Endometrial microvascular endothelial cells (primary cell): ENCODE measurements at regions not wholly inside any gene's neighbourhood (a gene's known extent, or its start where the extent isn't known, plus 50 kb on each side); places are given as distances from the start of the nearest gene placed in this dataset.

Experiments used
- in situ Hi-C: cut with HindIII; loops from 2 replicates; pipeline ENCODE4 v1.10.0; 2017; ENCODE audit warnings: low sequenced_read_pairs, low pct_unique_long_range_greater_than_20kb; ENCODE audit errors: inconsistent ontology term

GRCh38 chr9:81174023-81174422 is 515.3 kb downstream of the TLE1 start:
- in situ Hi-C loops, result no loop called here

GRCh38 chr9:81171689-81172088 is 517.7 kb downstream of the TLE1 start:
- in situ Hi-C loops, result no loop called here

GRCh38 chr9:81162361-81162760 is 527.0 kb downstream of the TLE1 start:
- in situ Hi-C loops, result no loop called here

GRCh38 chr9:81156381-81156780 is 533.0 kb downstream of the TLE1 start:
- in situ Hi-C loops, result no loop called here

- in situ Hi-C loops, result no loop called here
Measured at GRCh38 chr9:81150016-81150625, 539.2 kb downstream of the TLE1 start.

GRCh38 chr9:81146684-81147337 is 542.5 kb downstream of the TLE1 start:
- in situ Hi-C loops, result no loop called here

GRCh38 chr9:81146241-81146640 is 543.1 kb downstream of the TLE1 start:
- in situ Hi-C loops, result no loop called here

- in situ Hi-C loops, result no loop called here
Measured at GRCh38 chr9:81145331-81145963, 543.9 kb downstream of the TLE1 start.

GRCh38 chr9:81141961-81142360 is 547.4 kb downstream of the TLE1 start:
- in situ Hi-C loops, result no loop called here

GRCh38 chr9:81137976-81138568 is 551.3 kb downstream of the TLE1 start:
- in situ Hi-C loops, result no loop called here

- in situ Hi-C loops, result no loop called here
Measured at GRCh38 chr9:81132796-81133195, 556.6 kb downstream of the TLE1 start.

GRCh38 chr9:81132318-81132717 is 557.0 kb downstream of the TLE1 start:
- in situ Hi-C loops, result no loop called here

- in situ Hi-C loops, result no loop called here
Measured at GRCh38 chr9:81128701-81129100, 560.6 kb downstream of the TLE1 start.

- in situ Hi-C loops, result no loop called here
Measured at GRCh38 chr9:81125446-81126092, 563.8 kb downstream of the TLE1 start.

GRCh38 chr9:81123526-81123925 is 565.8 kb downstream of the TLE1 start:
- in situ Hi-C loops, result no loop called here

GRCh38 chr9:81122749-81123148 is 566.6 kb downstream of the TLE1 start:
- in situ Hi-C loops, result no loop called here

- in situ Hi-C loops, result no loop called here
Measured at GRCh38 chr9:81119591-81119990, 569.8 kb downstream of the TLE1 start.

GRCh38 chr9:81118416-81118815 is 570.9 kb downstream of the TLE1 start:
- in situ Hi-C loops, result no loop called here

- in situ Hi-C loops, result no loop called here
Measured at GRCh38 chr9:81116340-81117137, 572.8 kb downstream of the TLE1 start.
